Dermis blood vessel endothelial cell (primary cell): ENCODE measurements at regions not wholly inside any gene's neighbourhood (a gene's known extent, or its start where the extent isn't known, plus 50 kb on each side); places are given as distances from the start of the nearest gene placed in this dataset.

Experiments used
- DNase-seq: peaks from one replicate; pipeline ENCODE4 v3.0.0; 2010

GRCh38 chr5:35417040-35417439 lies 186.8 kb upstream of the PRLR start:
- DNase-seq = no peak

- no peak for DNase-seq
Measured at GRCh38 chr5:35416217-35416988, 186.1 kb upstream of the PRLR start.

GRCh38 chr5:35415309-35415708 lies 185.0 kb upstream of the PRLR start:
- no peak for DNase-seq

- no peak for DNase-seq
Measured at GRCh38 chr5:35409361-35409760, 179.1 kb upstream of the PRLR start.

GRCh38 chr5:35408146-35408545 lies 177.9 kb upstream of the PRLR start:
- DNase-seq = no peak

GRCh38 chr5:35407697-35408096 lies 177.4 kb upstream of the PRLR start:
- DNase-seq = no peak

GRCh38 chr5:35405938-35406337 lies 175.7 kb upstream of the PRLR start:
- DNase-seq = no peak

- no peak for DNase-seq
Measured at GRCh38 chr5:35404701-35405100, 174.4 kb upstream of the PRLR start.

GRCh38 chr5:35393901-35394300 lies 163.6 kb upstream of the PRLR start:
- DNase-seq = no peak

- DNase-seq = no peak
Measured at GRCh38 chr5:35384658-35385057, 154.4 kb upstream of the PRLR start.

GRCh38 chr5:35383041-35383440 lies 152.8 kb upstream of the PRLR start:
- no peak for DNase-seq

GRCh38 chr5:35377653-35378052 lies 147.4 kb upstream of the PRLR start:
- DNase-seq = no peak

GRCh38 chr5:35374584-35374983 lies 144.3 kb upstream of the PRLR start:
- DNase-seq = no peak

GRCh38 chr5:35373249-35373648 lies 143.0 kb upstream of the PRLR start:
- DNase-seq = no peak

- no peak for DNase-seq
Measured at GRCh38 chr5:35372482-35372881, 142.2 kb upstream of the PRLR start.

- no peak for DNase-seq
Measured at GRCh38 chr5:35371951-35372426, 141.7 kb upstream of the PRLR start.

- DNase-seq = no peak
Measured at GRCh38 chr5:35370871-35371270, 140.6 kb upstream of the PRLR start.

GRCh38 chr5:35369965-35370790 lies 139.9 kb upstream of the PRLR start:
- no peak for DNase-seq

GRCh38 chr5:35367526-35367925 lies 137.2 kb upstream of the PRLR start:
- DNase-seq = no peak

GRCh38 chr5:35365758-35366157 lies 135.5 kb upstream of the PRLR start:
- no peak for DNase-seq

GRCh38 chr5:35364350-35364749 lies 134.1 kb upstream of the PRLR start:
- no peak for DNase-seq

- DNase-seq = no peak
Measured at GRCh38 chr5:35363387-35363965, 133.2 kb upstream of the PRLR start.

- no peak for DNase-seq
Measured at GRCh38 chr5:35362772-35363171, 132.5 kb upstream of the PRLR start.

GRCh38 chr5:35360671-35361070 lies 130.4 kb upstream of the PRLR start:
- no peak for DNase-seq
